HepG2 (cell line): ENCODE measurements at regions not wholly inside any gene's neighbourhood (a gene's known extent, or its start where the extent isn't known, plus 50 kb on each side); places are given as distances from the start of the nearest gene placed in this dataset.

Source experiments
- ATAC-seq: fragments of 200-7000 bp; cut with Tn5 transposase; 3 replicates; pipeline ENCODE4 v1.9.1; 2020; ENCODE audit warnings: mild to moderate bottlenecking, moderate library complexity
- BruUV-seq: library from RNA; stranded (reverse); fragments of 400-500 nt; replicated peaks from 2 replicates; lab custom pipeline; 2021; lab: Mats Ljungman, UMichigan
- CTCF ChIA-PET: fragments of 300-600 bp; formaldehyde crosslinking; extraction: SDS; loops from one replicate; lab custom pipeline; 2021; ENCODE audit warnings: low total read pairs, inconsistent platforms, low intra/inter-chr PET ratio; lab: Yijun Ruan, JAX
- POLR2A ChIA-PET: fragments of 350-600 bp; sonication (Branson Sonifier 250); formaldehyde crosslinking; loops from one replicate; lab custom pipeline; 2020; ENCODE audit warnings: antibody characterized with exemption, inconsistent platforms; lab: Yijun Ruan, JAX
- DNase-seq: peaks from one replicate; pipeline ENCODE4 v3.0.0-alpha.2; 2015; ENCODE audit warnings: low spot score
- FAIRE-seq: peaks from 3 replicates; lab custom pipeline; 2011; peaks lifted over from hg19 to GRCh38; lab: Jason Lieb, UNC
- H2AFZ ChIP-seq: one replicate; pipeline ENCODE4 v1.6.1; 2011; ENCODE audit warnings: low read length, inconsistent platforms
- H3K27ac ChIP-seq: fragments of 300-600 bp; 3 replicates; pipeline ENCODE4 v1.8.0; 2011; ENCODE audit warnings: mixed run types, mild to moderate bottlenecking, mixed read lengths, low read length, inconsistent platforms; ENCODE audit not compliant: insufficient read depth; ENCODE audit errors: extremely low read length
- H3K27me3 ChIP-seq, 2 experiments: fragments of 200-600 bp in 1 of 2; 2 replicates in 1 of 2; 3 replicates in 1 of 2; pipeline versions ENCODE4 v1.6.0 to v1.8.0; 2011; ENCODE audit warnings: low read length in 2 of 2, mild to moderate bottlenecking in 2 of 2, moderate library complexity in 2 of 2, inconsistent platforms in 1 of 2; ENCODE audit not compliant: insufficient read depth in 2 of 2, control insufficient read depth in 1 of 2
- H3K36me3 ChIP-seq, 2 experiments: fragments of 200-600 bp in 1 of 2; replicated peaks in 1 of 2; 2 replicates in 1 of 2; 3 replicates in 1 of 2; pipeline versions ENCODE4 v1.5.1 to v1.8.0; 2011; ENCODE audit warnings: low read length in 2 of 2, inconsistent platforms in 1 of 2; ENCODE audit not compliant: insufficient read depth in 2 of 2, control insufficient read depth in 1 of 2
- H3K4me1 ChIP-seq: 2 replicates; pipeline ENCODE4 v1.5.1; 2012; ENCODE audit warnings: low read length, inconsistent platforms; ENCODE audit not compliant: insufficient read depth
- H3K4me2 ChIP-seq: 2 replicates; pipeline ENCODE4 v1.6.0; 2011; ENCODE audit warnings: low read depth, low read length, inconsistent platforms
- H3K4me3 ChIP-seq, 3 experiments: fragments of 200-600 bp in 1 of 3; sonication (generic), shearing (Covaris generic) in 1 of 3; replicated peaks in 1 of 3; 2 replicates each; pipeline ENCODE4 v1.5.1; 2011 to 2016; ENCODE audit warnings: low read length in 3 of 3, inconsistent platforms in 2 of 3, low read depth in 2 of 3, mild to moderate bottlenecking in 2 of 3, control low read depth in 1 of 3, mixed read lengths in 1 of 3; ENCODE audit not compliant: insufficient read depth in 1 of 3
- H3K79me2 ChIP-seq: one replicate; pipeline ENCODE4 v1.6.1; 2011; ENCODE audit warnings: low read length, inconsistent platforms; ENCODE audit not compliant: insufficient read depth
- H3K9ac ChIP-seq: 2 replicates; pipeline ENCODE4 v1.6.0; 2011; ENCODE audit warnings: mild to moderate bottlenecking, low read depth, low read length, inconsistent platforms; ENCODE audit not compliant: insufficient read depth
- H3K9me3 ChIP-seq: 2 replicates; pipeline ENCODE4 v1.5.1; 2012; ENCODE audit warnings: mild to moderate bottlenecking, low read length
- H4K20me1 ChIP-seq: 2 replicates; pipeline ENCODE4 v1.6.0; 2011; ENCODE audit warnings: inconsistent platforms, mild to moderate bottlenecking, low read length, moderate library complexity; ENCODE audit not compliant: insufficient read depth
- BHLHE40 ChIP-seq: IDR thresholded peaks from 2 replicates; pipeline ENCODE4 v1.6.1; 2011; ENCODE audit warnings: low read length, improper control_type of control experiment
- FOXJ3 ChIP-seq: sonication (generic); formaldehyde crosslinking; IDR thresholded peaks from 2 replicates; pipeline ENCODE4 v1.4.0; 2020; ENCODE audit warnings: missing genetic modification reagents, mild to moderate bottlenecking, borderline replicate concordance
- KLF11 ChIP-seq: IDR thresholded peaks from 2 replicates; pipeline ENCODE4 v1.6.1; 2016; ENCODE audit warnings: missing compliant biosample characterization
- KLF15 ChIP-seq: sonication (generic); formaldehyde crosslinking; IDR thresholded peaks from 2 replicates; pipeline ENCODE4 v1.8.1; 2023; ENCODE audit warnings: borderline replicate concordance, mild to moderate bottlenecking, inconsistent platforms, missing genetic modification reagents, mixed read lengths
- NFKB2 ChIP-seq: sonication (generic); formaldehyde crosslinking; IDR thresholded peaks from 2 replicates; pipeline ENCODE4 v1.4.0; 2020; ENCODE audit warnings: missing genetic modification reagents, borderline replicate concordance
- NKX3-1 ChIP-seq: sonication (generic); formaldehyde crosslinking; IDR thresholded peaks from 2 replicates; pipeline ENCODE4 v1.5.0; 2020; ENCODE audit warnings: missing genetic modification reagents
- PTBP1 ChIP-seq: fragments of 200-400 bp; formaldehyde crosslinking; IDR thresholded peaks from 2 replicates; pipeline ENCODE4 v1.6.1; 2018; ENCODE audit warnings: low read length, low read depth; ENCODE audit not compliant: poor library complexity, severe bottlenecking
- SNRNP70 ChIP-seq: fragments of 200-400 bp; formaldehyde crosslinking; IDR thresholded peaks from 2 replicates; pipeline ENCODE4 v1.6.1; 2017; ENCODE audit warnings: mild to moderate bottlenecking, low read depth, low read length, moderate library complexity
- SYNCRIP ChIP-seq: fragments of 200-400 bp; formaldehyde crosslinking; IDR thresholded peaks from 2 replicates; pipeline ENCODE4 v1.6.1; 2018; ENCODE audit warnings: mild to moderate bottlenecking, low read depth, low read length; ENCODE audit not compliant: insufficient read depth
- TP53 ChIP-seq: sonication (generic); formaldehyde crosslinking; conservative IDR thresholded peaks from 2 replicates; pipeline ENCODE4 v1.4.0; 2020; ENCODE audit warnings: missing genetic modification reagents
- XBP1 ChIP-seq: sonication (generic); formaldehyde crosslinking; IDR thresholded peaks from 2 replicates; pipeline ENCODE4 v1.5.0; 2020; ENCODE audit warnings: missing genetic modification reagents
- ZBTB14 ChIP-seq: sonication (generic); formaldehyde crosslinking; IDR thresholded peaks from 2 replicates; pipeline ENCODE4 v1.4.0; 2020; ENCODE audit warnings: missing genetic modification reagents
- ZMYM4 ChIP-seq: sonication (generic); formaldehyde crosslinking; IDR thresholded peaks from 2 replicates; pipeline ENCODE4 v1.8.1; 2023; ENCODE audit warnings: mild to moderate bottlenecking, missing genetic modification reagents
- ZNF547 ChIP-seq: sonication (generic); formaldehyde crosslinking; IDR thresholded peaks from 2 replicates; pipeline ENCODE4 v1.5.1; 2020; ENCODE audit warnings: mild to moderate bottlenecking, missing genetic modification reagents
- ZNF558 ChIP-seq: sonication (generic); formaldehyde crosslinking; IDR thresholded peaks from 2 replicates; pipeline ENCODE4 v1.9.0; 2022; ENCODE audit warnings: mild to moderate bottlenecking, missing genetic modification reagents, borderline replicate concordance
- ZNF563 ChIP-seq: sonication (generic); formaldehyde crosslinking; IDR thresholded peaks from 2 replicates; pipeline ENCODE4 v1.8.0; 2022; ENCODE audit warnings: mild to moderate bottlenecking, moderate library complexity, missing genetic modification reagents
- ZNF788 ChIP-seq: sonication (generic); formaldehyde crosslinking; IDR thresholded peaks from 2 replicates; pipeline ENCODE4 v1.5.0; 2020; ENCODE audit warnings: mild to moderate bottlenecking, missing genetic modification reagents, borderline replicate concordance
- WGBS: methylation state at CpG from one replicate; pipeline ENCODE4 v1.1.6; 2017; ENCODE audit warnings: low lambda C conversion rate; 5-methylcytosine and 5-hydroxymethylcytosine counted together
- in situ Hi-C: cut with HindIII; loops from 2 replicates; pipeline ENCODE4 v1.10.0; 2017; ENCODE audit warnings: low pct_unique_long_range_greater_than_20kb; ENCODE audit not compliant: extremely low pct_ligation_motif_present
- intact Hi-C: fragments of 100-400 bp; cut with micrococcal nuclease; formaldehyde crosslinking; loops from one replicate; pipeline ENCODE4 v1.10.0; 2022; ENCODE audit not compliant: unreplicated experiment

GRCh38 chr5:5783021-5783420 lies 360.5 kb downstream of the ICE1 start:
- ChIA-PET CTCF (no interaction called here), POLR2A (no interaction called here)
- intact Hi-C loops (no loop called here), in situ Hi-C loops (no loop called here)
- ATAC-seq (no peak), FAIRE-seq (no peak), DNase-seq (no peak)
- Histone ChIP-seq H3K27me3 (no peaks in the 10 kb centered on the region), H3K9ac (no peak overlapping the region), H3K27ac (no peak overlapping the region), H2AFZ (no peak overlapping the region), H3K79me2 (no peaks in the 10 kb centered on the region), H3K9me3 (no peaks in the 10 kb centered on the region), H3K36me3 (no peaks in the 10 kb centered on the region), H3K4me3 (no peak overlapping the region), H3K4me2 (no peak overlapping the region), H4K20me1 (no peaks in the 10 kb centered on the region), H3K4me1 (no peaks in the 10 kb centered on the region)
- BruUV-seq: no TSS peak
- 21% methylated on average over 2 of the region's 2 CpGs for WGBS
- TF ChIP-seq PTBP1: no peak
- no peak for TF ChIP-seq SYNCRIP
- no peak for TF ChIP-seq ZNF563 (CRISPR knock-in tag)
- TF ChIP-seq BHLHE40: no peak
- no peak for TF ChIP-seq NFKB2 (CRISPR knock-in tag)
- TF ChIP-seq FOXJ3: no peak
- no peak for TF ChIP-seq ZNF547
- TF ChIP-seq TP53 (CRISPR knock-in tag): no peak
- TF ChIP-seq NKX3-1 (CRISPR knock-in tag): no peak
- TF ChIP-seq KLF15 (CRISPR knock-in tag): no peak
- TF ChIP-seq XBP1 (CRISPR knock-in tag): no peak
- TF ChIP-seq ZBTB14 (CRISPR knock-in tag): no peak
- TF ChIP-seq KLF11 (CRISPR knock-in tag): no peak
- TF ChIP-seq ZNF558: no peak
- no peak for TF ChIP-seq ZNF788 (CRISPR knock-in tag)
- no peak for TF ChIP-seq SNRNP70
- no peak for TF ChIP-seq ZMYM4
